A673 (cell line): ENCODE measurements at regions not wholly inside any gene's neighbourhood (a gene's known extent, or its start where the extent isn't known, plus 50 kb on each side); places are given as distances from the start of the nearest gene placed in this dataset.

ENCODE experiments used
- BruUV-seq: library from RNA; stranded (reverse); fragments of 400-500 nt; replicated peaks from 2 replicates; lab custom pipeline; 2021; lab: Mats Ljungman, UMichigan
- CTCF ChIA-PET: fragments of 300-600 bp; sonication (Branson Sonifier 250); formaldehyde crosslinking; loops from one replicate; lab custom pipeline; 2022; ENCODE audit warnings: antibody characterized with exemption; lab: Charles Lee
- POLR2A ChIA-PET: fragments of 300-600 bp; sonication (Branson Sonifier 250); formaldehyde crosslinking; loops from one replicate; lab custom pipeline; 2022; ENCODE audit warnings: antibody characterized with exemption; ENCODE audit not compliant: low non-redundant PET; lab: Charles Lee
- DNase-seq: peaks from one replicate; pipeline ENCODE4 v3.0.0-alpha.2; 2015; ENCODE audit warnings: low spot score
- H3K27ac ChIP-seq: fragments of 200-600 bp; sonication (generic); 2 replicates; pipeline ENCODE4 v1.5.1; 2016; ENCODE audit warnings: mixed run types, low read depth, mild to moderate bottlenecking, mixed read lengths, antibody characterized with exemption, low read length; ENCODE audit not compliant: poor library complexity, severe bottlenecking
- H3K27me3 ChIP-seq: fragments of 200-600 bp; sonication (generic); replicated peaks from 2 replicates; pipeline ENCODE4 v1.6.1; 2017; ENCODE audit warnings: mixed run types, low read depth, mild to moderate bottlenecking, mixed read lengths, antibody characterized with exemption, low read length; ENCODE audit not compliant: insufficient read depth, poor library complexity
- H3K36me3 ChIP-seq: fragments of 200-600 bp; sonication (generic); 2 replicates; pipeline ENCODE4 v1.6.1; 2016; ENCODE audit warnings: mixed run types, mild to moderate bottlenecking, mixed read lengths, antibody characterized with exemption, low read length; ENCODE audit not compliant: insufficient read depth, poor library complexity, severe bottlenecking
- H3K4me1 ChIP-seq: fragments of 200-600 bp; sonication (generic); 2 replicates; pipeline ENCODE4 v1.6.1; 2017; ENCODE audit warnings: mixed run types, mild to moderate bottlenecking, mixed read lengths, antibody characterized with exemption, low read length; ENCODE audit not compliant: insufficient read depth, poor library complexity, severe bottlenecking
- H3K4me3 ChIP-seq: fragments of 200-600 bp; sonication (generic); 2 replicates; pipeline ENCODE4 v1.5.1; 2016; ENCODE audit warnings: low read depth, mixed run types, mild to moderate bottlenecking, mixed read lengths, low read length; ENCODE audit not compliant: poor library complexity, severe bottlenecking
- H3K9me3 ChIP-seq: fragments of 200-600 bp; sonication (generic); 2 replicates; pipeline ENCODE4 v1.6.1; 2016; ENCODE audit warnings: mixed run types, low read depth, mild to moderate bottlenecking, mixed read lengths, antibody characterized with exemption, low read length; ENCODE audit not compliant: poor library complexity, severe bottlenecking
- CTCF ChIP-seq: fragments of 300-800, 200-600 bp; sonication (generic); conservative IDR thresholded peaks from 2 replicates; pipeline ENCODE4 v1.5.1; 2017; ENCODE audit warnings: low read depth, mild to moderate bottlenecking, antibody characterized with exemption, low read length, moderate library complexity, mixed read lengths
- EZH2 ChIP-seq: fragments of 200-600 bp; sonication (generic); IDR thresholded peaks from 2 replicates; pipeline ENCODE4 v1.6.1; 2017; ENCODE audit warnings: borderline replicate concordance, low read depth, mild to moderate bottlenecking, mixed read lengths, antibody characterized with exemption, low read length; ENCODE audit not compliant: poor library complexity, severe bottlenecking
- intact Hi-C: fragments of 100-400 bp; cut with micrococcal nuclease; formaldehyde crosslinking; loops from one replicate; pipeline ENCODE4 v1.10.0; 2022; ENCODE audit not compliant: unreplicated experiment

- CTCF ChIA-PET, result no interaction called here
- intact Hi-C loops, result no loop called here
- no peak overlapping the region for H3K4me3 ChIP-seq
- no TSS peak for BruUV-seq
- DNase-seq, result no peak
- no peak overlapping the region for H3K27ac ChIP-seq
- TF ChIP-seq CTCF (no peak), EZH2 (no peak)
- H3K9me3 ChIP-seq, result no peaks in the 10 kb centered on the region
- no peaks in the 10 kb centered on the region for H3K27me3 ChIP-seq
- no peaks in the 10 kb centered on the region for H3K4me1 ChIP-seq
- no peaks in the 10 kb centered on the region for H3K36me3 ChIP-seq
- POLR2A ChIA-PET, result no interaction called here
Measured at GRCh38 chr7:94160719-94161435, 156.7 kb upstream of the BET1 start.

GRCh38 chr7:94161476-94161875, 157.3 kb upstream of the BET1 start:
- TF ChIP-seq CTCF, result no peak
- TF ChIP-seq EZH2, result no peak
- H3K4me1 ChIP-seq, result no peaks in the 10 kb centered on the region
- H3K9me3 ChIP-seq, result peaks cover under 1% of the 10 kb centered on the region
- CTCF ChIA-PET, result no interaction called here
- POLR2A ChIA-PET, result no interaction called here
- DNase-seq, result no peak
- H3K27me3 ChIP-seq, result no peaks in the 10 kb centered on the region
- H3K27ac ChIP-seq, result no peak overlapping the region
- no peaks in the 10 kb centered on the region for H3K36me3 ChIP-seq
- no peak overlapping the region for H3K4me3 ChIP-seq
- BruUV-seq, result no TSS peak
- intact Hi-C loops, result no loop called here

GRCh38 chr7:94169682-94170081, 165.5 kb upstream of the BET1 start:
- Histone ChIP-seq H3K9me3 (peaks cover 3% of the 10 kb centered on the region), H3K27ac (no peak overlapping the region), H3K4me3 (no peak overlapping the region), H3K27me3 (no peaks in the 10 kb centered on the region), H3K36me3 (no peaks in the 10 kb centered on the region), H3K4me1 (peaks cover 8% of the 10 kb centered on the region)
- BruUV-seq, result no TSS peak
- ChIA-PET CTCF (no interaction called here), POLR2A (no interaction called here)
- TF ChIP-seq CTCF (no peak), EZH2 (no peak)
- no peak for DNase-seq
- intact Hi-C loops, result no loop called here
